HUDEP-2 (cell line): ENCODE measurements at regions not wholly inside any gene's neighbourhood (a gene's known extent, or its start where the extent isn't known, plus 50 kb on each side); places are given as distances from the start of the nearest gene placed in this dataset.

ENCODE experiments used
- DNase-seq, 76 experiments: peaks; one replicate each; lab custom pipeline; 2025; ENCODE audit not compliant: unreplicated experiment in 76 of 76; lab: John Stamatoyannopoulos, UW

DNA sequence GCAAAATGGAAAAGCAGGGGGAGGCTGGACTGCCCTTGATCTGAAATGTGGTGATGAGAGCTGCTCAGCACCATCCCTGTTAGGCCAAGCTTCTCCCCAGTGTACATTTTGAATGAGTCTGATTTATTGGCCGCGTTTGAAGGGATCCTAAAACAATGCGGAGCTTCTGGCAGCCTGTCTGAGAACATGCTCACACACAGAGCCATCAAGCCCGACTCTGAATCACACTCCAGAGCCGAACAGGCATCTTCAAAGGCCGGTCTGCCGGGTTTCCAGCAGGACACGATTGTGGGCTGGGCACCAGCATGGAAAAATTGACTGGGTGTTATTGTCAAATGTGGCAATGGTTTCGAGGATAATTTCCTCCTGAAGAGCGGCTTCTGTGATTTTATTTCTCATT lies 235.9 kb downstream of the TFAP2C start:
- DNase-seq, result no peak

DNA sequence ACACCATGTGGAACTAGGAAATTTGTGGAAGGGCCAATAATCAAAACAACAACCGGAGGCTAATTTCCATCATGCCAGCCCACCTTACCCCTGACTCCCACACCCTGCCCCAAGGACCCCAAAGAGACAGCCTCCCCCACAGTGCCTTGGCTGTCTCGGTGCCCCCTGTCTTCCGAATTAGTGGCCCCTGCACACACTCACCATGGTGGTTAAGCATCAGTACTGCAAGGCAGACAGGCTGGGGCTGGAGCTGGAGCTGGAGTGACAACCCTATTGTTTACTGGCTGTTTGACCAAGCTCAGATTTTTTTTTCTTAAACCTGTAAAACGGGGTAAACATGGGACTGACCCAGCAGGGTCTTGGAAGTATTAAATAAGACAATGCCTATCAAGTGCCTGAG lies 238.0 kb downstream of the TFAP2C start:
- DNase-seq, result no peak

DNA sequence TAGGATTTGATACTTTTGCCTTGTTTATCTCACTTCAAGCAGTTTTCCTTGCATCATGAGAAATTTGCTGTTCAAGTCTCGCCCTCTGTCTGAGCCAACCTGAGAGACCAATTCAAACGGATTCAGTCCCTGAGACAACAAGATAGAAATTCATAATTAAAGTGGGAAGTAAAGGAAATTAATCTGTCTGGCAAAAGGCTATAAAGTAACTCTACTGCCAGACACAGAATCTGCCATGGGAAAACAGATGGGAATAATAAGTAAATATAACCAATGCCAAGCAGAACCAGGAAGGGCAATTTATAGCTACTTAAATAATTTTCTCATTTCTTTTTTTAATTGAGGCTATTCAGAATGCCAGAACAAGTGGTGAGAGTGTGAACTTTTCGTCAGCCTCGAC lies 239.6 kb downstream of the TFAP2C start:
- no peak for DNase-seq

DNA sequence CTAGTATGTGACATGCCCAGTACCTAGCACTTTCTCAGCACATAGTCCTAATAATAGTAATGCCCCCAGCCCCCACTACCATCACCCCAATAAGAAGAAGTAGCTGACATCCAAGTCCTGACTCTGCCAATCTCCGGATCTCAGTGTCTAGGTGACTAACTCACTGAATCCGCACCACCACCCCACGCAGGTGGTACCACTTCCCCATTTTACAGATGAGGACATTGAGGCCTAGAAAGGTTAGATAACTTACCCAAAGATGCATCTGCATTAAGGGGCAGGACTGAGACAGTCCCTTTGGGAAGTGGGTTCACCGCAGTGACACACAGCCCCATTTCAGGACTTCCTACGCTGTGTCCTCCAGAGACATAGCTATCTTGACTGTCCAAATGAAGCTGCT lies 241.2 kb downstream of the TFAP2C start:
- DNase-seq, result no peak

DNA sequence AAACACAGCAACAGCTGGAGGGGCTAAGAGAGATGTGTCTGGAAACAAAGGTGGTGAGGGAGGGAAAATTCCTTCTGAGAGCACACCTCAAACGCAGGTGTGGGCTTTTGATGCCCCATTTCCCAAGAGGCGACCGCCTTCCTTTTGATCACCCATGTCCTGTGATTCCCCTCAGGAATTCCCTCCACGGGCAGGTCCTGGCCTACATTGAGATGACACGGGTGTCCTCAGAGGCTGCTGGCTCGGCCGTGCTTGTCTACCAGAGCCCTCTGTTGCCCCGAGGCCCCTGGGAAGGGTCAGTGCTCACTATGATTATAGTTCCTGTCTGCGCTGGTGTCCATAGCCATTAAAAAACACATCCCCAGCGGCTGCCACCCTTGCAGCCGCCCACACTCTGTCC lies 242.6 kb downstream of the TFAP2C start:
- DNase-seq, result no peak

DNA sequence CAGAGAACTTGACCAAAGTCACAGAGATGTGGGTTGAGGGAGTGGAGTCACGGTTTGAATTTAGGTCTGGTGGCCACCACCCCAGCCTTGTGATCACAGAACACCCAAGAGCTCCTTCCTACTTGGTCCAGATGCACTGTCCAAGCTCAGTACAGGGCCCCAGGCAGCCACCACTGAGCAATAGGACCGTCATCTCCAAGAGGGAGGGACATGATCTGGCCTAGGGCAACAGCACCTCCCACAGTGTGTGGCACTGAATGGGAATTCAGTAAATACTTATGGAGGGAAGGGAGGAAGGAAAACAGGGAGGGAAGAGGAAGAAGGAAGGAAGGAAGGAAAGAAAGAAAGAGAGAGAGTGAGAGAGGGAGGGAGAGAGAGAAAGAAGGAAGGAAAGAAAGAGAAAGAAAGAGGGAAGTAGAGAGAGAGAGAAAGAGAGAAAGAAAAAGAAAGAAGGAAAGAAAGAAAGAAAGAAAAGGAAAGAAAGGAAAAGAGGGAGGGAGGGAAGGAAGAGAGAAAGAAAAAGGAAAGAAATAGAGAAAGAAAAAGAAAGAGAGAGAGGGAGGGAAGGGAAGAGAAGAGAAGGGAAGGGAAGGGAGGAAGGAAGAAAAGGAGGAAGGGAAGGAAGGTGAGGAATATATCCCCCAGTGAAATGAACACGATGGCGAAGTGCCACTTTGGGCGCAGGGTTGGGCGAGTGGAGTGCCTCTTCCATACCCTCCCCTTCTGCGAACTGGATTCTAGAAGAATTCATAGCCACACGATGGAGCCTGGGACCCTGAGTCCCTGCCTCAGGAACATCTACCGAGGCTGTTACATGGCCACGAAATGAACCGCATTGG lies 243.7 kb downstream of the TFAP2C start:
- no peak for DNase-seq

DNA sequence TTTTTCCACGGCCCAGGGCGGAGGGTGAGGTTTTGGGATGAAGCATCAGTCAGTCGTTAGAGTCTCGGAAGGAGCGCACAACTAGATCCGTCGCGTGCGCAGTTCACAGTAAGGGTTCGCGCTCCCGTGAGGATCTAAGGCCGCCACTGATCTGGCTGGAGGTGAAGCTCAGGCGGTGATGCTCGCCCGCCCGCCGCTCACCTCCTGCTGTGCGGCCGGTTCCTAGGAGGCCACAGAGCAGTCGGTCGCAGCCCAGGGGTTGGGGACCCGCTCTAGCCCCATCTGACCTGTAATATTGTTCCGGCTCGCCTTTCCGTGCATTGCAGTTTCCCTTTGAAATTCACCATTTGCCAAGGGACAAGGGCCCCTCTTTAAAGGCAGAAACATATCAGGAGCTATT lies 244.7 kb downstream of the TFAP2C start:
- DNase-seq, result no peak

DNA sequence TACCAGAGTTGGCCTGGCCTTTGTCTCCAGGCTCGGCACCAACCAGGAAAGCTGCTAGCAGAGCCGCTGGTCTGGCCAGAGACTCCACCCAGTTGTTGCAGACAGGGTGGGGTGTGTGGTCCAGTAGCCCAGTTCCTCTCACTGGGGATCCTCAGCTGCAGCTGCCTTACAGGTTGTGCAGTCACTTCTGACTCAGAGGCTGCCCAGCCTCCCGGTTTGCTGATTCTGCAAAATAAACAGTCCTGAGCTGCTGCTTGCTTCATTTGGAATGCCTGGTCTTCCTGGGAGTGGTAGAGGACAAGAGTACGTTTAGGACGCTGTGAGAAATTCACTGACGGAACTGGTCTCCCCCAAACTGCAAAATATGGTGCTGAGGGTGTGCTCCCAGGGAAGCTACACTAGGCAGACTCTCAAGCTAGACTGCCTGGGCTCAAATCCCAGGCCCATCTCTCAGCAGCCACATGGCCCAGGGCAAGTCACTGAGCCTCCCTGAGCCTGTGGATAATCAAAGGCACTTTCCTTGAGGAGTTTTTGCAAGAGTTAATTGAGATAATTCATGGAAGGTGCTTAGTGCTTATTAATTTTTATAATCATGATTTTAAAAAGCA lies 246.1 kb downstream of the TFAP2C start:
- DNase-seq, result no peak

DNA sequence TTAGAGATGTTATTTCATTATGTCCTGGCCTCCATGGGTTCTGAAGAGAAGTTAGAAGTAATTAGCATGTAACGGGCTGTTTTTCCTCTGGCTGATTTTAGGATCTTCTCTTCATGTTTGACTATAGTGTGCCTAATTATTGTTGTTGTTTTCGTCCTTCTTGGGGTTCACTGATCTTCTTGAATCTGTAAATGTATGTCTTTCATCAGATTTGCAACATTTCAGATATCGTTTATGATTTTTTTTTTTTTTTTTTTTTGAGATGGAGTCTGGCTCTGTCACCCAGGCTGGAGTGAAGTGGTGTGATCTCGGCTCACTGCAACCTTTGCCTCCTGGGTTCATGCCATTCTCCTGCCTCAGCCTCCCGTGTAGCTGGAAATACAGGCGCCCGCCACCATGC lies 246.7 kb downstream of the TFAP2C start:
- DNase-seq, result no peak

DNA sequence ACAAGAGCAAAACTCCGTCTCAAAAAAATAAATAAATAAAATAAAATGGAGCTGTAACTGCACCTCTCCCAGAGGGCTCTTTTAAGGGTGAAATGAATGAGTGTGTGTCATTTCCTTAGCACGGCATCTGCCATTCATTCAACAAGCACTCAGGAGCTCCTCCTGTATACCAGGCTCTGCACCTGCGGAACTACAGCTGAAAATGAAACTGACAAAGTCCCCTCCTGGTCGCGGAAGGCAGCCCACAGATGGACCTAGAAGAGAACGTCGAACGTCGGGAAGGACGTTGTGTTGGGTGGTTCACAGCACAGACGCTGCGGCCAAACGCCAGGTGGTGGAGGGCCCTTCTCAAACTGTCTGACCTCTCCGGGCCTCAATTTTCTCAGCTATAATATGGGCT lies 256.4 kb downstream of the TFAP2C start:
- no peak for DNase-seq

DNA sequence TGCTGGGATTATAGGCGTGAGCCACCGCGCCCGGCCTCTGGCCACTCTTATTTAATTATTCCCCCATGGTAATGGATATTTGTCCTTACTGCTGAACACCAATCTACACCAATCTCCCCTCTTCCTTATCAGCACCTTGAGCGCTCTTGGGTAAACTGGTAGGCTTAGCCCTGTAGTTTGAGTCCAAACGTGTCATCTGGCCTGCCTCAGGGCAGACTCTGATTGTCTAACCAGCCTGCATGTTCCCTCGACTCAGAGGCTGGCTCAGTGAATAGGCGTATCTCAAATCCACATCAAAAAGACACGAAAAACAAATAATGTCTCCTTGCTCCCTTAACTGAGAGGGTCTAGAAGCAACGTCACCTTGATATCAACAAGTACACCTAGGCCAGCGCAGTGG lies 260.9 kb downstream of the TFAP2C start:
- DNase-seq, result no peak

DNA sequence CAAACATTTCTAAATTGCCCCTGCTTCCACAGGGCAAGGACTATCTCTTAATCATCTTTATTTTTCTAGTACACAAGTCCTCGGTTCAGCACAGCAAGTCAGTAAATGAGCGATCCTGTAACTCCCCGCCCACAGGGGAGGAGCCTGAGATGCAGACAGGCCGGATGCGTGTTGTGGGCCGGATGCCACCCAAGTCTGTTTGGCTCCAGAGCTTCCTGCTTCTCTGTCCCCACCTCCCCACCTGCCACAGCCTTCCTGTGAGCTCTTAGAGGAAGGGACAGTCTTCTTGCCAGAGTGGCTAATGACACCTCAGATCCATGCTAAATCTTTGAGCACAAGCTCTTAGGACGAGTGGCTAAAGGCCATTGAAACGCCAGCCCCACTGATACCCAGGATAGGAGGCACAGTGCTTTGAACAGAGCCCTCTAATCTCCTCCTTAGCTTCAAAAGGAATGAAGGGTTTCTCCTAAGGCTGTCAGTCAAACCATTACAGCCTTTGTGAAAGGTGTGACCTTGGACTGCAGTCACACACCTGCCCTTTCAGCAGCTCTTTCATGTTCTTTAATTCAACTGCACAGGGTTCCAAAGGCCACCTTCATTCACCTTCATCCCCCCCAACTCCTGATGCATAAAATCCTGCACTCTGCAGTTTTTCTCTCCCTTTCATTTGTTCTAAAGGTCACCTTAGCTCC lies 264.3 kb downstream of the TFAP2C start:
- DNase-seq, result no peak

DNA sequence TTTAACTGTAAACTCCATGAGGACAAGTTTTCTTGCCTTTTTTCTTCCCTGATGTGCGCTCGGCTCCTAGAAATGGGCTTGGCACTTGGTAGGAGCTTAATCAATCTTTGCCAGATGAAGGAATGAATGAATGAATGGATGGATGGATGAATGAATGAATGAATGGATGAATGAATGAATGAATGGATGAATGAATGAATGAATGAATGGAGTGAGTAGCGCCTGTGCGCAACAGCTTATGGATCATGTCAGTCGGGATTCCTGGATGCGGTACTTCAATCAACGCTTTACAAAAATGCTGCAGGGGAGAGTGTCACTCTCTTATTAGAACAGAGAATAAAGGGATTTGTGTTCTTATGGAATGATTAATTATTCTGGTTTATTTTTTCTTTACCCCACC lies 267.3 kb downstream of the TFAP2C start:
- DNase-seq, result no peak

DNA sequence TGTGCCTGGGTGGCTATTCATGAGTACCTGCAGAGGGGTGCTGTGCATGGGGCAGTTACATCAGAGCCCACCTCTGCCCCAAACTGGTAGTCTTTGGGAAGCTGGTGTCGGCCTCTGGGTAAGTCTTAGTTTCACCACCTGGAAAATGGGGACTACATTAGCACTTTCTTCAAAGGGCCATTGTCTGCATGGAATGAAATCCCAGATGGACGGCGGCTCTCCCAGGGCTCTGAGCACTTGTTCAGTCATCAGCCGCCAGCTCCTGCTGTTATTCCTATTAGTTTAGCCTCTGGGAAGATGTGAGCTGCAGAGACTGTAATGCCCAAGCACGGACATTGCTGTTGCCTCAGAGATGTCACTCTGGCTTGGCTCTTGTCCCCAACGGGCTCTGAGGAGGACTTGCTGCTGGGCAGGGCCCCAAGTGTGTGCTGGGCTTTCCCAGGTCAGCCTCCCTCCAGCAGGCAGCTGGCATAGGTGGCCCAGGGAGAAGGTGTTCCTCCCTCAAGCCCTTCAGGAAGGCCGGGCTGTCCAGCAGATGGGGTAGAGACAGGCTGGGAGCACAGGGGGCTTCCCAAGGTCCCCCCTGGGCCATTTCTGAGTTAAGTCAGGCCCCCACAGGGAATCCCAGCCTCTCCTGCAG lies 268.3 kb downstream of the TFAP2C start:
- peak in 1 of 76 experiments; percentile 10 for DNase-seq

DNA sequence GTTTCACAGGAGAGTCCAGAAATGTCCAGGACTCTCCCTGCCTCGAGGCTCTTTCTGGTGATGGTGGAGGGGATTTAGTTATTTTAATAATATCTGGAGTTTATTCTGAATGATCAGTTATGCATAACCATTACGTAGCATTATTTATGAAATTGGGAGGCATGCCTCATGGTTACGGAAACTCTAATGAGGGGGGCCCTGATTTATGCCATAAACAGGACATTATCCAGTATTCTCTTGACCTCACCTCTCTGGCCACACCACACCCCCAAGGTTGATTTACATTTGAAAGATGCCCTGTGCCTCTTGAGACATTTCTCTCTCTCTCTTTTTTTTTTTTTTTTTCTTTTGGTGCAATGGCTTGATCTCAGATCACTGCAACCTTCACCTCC lies 268.8 kb downstream of the TFAP2C start:
- no peak for DNase-seq

DNA sequence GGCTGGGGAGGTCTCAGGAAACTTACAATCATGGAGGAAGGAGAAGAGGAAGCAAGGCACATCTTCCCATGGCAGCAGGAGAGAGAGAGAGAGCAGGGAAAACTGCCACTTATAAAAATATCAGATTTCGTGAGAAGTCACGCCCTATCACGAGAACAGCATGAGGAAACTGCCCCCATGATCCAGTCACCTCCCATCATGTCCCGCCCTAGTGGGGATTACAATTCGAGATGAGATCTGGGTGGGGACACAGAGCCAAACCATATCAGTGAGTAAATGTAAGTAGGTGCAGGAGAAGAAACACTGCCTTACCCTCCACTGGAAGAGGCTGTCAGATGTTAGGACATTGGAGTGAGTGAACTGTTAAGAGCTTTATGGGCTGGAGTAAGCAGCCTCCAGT lies 270.4 kb downstream of the TFAP2C start:
- DNase-seq, result peak in 66 of 76 experiments; percentile 2 to 85 (median 40)

DNA sequence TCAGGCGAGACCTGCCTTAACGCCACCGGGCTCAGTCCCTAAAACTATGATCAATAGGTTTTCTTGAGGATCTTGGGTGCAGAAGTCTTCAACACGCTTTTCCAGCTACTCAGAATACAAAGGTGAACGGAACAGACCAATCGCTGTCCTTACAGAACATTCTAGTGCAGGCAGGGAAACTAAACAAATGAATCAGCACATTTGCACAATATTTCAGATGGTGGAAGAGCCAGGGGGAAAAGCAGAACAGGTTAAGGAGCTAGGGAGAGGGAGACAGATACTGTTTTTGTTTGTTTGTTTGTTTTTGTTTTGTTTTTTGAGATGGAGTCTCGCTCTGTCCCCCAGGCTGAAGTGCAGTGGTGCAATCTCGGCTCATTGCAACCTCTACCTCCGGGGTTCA lies 271.1 kb downstream of the TFAP2C start:
- DNase-seq, result no peak

DNA sequence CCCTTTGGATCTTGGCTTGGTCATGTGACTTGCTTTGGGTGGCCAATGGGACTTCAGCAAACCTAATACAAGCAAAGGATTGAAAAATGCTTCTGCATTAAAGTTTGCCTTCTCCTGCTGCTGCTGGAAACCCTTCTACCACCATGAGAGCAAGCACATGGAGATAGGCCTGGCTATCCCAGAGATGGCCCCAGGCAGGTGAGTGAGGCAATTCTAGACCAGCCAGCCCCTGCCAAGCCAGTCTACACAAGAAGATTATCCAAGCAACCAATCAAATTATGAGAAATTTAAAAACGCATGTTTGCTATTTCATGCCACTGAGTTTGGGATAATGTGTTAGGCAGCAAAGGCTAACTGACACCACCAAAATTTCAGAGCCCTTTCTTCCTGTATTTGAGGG lies 274.3 kb downstream of the TFAP2C start:
- DNase-seq, result no peak

DNA sequence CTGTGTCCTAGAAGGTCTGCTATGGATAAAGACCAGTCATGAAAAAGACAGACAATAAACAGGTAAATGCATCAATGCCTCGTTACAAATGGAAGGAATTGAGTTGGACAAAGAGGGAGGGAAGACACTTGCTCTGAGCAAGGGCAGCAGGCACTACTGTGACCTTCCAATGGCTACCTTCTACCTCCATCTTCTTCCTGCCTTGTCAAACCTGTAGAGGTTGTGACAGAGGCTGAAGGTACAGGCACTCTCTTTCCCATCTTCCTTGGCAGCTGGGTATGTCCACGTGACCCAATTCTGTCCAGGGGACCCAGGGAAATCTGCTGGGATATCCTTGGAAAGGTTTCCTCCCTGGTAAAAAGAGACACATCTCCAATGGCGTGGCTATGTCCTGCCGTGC lies 274.8 kb downstream of the TFAP2C start:
- no peak for DNase-seq

DNA sequence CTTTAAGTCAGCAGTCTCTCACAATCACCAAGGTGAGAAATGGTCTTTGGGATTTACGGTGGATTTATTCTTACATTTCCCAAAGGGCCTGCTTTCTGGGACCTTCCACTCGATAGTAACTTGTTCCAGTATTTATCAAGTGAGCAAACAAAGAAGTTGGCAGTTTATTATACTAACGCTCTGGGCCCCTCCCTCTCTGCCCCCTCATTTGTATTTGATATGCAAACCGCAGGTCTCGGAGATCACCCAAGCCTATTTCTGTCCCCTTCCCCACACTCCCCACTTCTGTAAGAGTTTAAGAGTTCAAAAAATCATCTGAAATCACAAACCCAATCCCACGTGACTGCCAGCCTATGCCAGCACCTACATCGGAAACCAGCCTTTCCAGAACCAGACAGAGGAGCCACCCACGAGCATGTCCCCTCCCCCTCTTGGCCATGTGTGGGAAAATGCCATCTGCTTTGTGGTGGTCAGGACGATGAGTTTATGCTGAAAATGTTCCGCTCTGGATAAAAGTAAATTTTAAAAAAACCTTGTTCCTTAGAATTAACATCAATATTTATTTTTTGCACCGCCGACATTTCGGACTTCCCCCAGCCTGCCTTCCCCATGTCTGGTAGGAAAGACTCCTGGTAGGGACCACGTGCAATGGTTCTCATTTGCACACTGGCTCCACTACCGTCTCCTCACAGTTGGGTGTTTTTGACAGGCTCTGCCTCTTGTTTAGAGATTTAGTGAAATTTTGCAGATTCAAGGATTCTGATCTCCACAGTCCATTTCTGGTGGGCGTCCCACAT lies 281.0 kb downstream of the TFAP2C start:
- DNase-seq, result no peak

DNA sequence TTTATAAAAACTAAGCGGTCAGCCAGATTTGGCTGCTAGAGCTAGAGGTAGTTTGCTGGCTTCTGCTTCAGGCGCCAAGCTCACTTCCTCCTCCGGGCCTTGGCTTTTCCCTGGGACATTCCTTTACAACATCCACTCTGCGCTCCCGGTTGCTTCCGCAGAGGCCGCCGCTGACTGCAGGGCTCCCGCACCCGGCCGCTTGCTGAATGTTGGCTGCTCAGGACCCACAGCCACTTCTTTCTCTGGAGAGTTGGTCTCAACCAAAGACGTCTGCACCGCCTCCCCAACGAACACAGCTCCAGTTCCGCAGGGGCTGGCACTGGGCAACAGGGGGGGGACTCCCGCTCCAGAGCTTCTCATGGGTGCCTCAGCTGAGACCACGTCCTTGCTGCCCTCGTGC lies 282.8 kb downstream of the TFAP2C start:
- no peak for DNase-seq
